GM23248 (cell line): ENCODE measurements at regions not wholly inside any gene's neighbourhood (a gene's known extent, or its start where the extent isn't known, plus 50 kb on each side); places are given as distances from the start of the nearest gene placed in this dataset.

ENCODE experiments used
- DNase-seq: peaks from one replicate; pipeline ENCODE4 v3.0.0-alpha.2; 2015
- H2AFZ ChIP-seq: fragments of 200-600 bp; sonication (generic); 2 replicates; pipeline ENCODE4 v1.6.1; 2016; ENCODE audit warnings: antibody characterized with exemption
- H3F3A ChIP-seq: fragments of 200-600 bp; sonication (generic); 2 replicates; pipeline ENCODE4 v1.6.1; 2016; ENCODE audit warnings: mild to moderate bottlenecking, antibody characterized with exemption, mixed run types; ENCODE audit not compliant: insufficient read depth
- H3K27ac ChIP-seq: fragments of 200-600 bp; sonication (generic); 2 replicates; pipeline ENCODE4 v1.5.1; 2016; ENCODE audit warnings: mild to moderate bottlenecking
- H3K27me3 ChIP-seq: fragments of 200-600 bp; sonication (generic); replicated peaks from 2 replicates; pipeline ENCODE4 v1.6.1; 2016; ENCODE audit warnings: mild to moderate bottlenecking; ENCODE audit not compliant: insufficient read depth
- H3K36me3 ChIP-seq: fragments of 200-600 bp; sonication (generic); 2 replicates; pipeline ENCODE4 v1.6.1; 2016; ENCODE audit warnings: low read depth, mild to moderate bottlenecking
- H3K4me1 ChIP-seq: fragments of 200-600 bp; sonication (generic); 2 replicates; pipeline ENCODE4 v1.6.1; 2016; ENCODE audit warnings: mild to moderate bottlenecking; ENCODE audit not compliant: insufficient read depth
- H3K4me2 ChIP-seq: fragments of 200-600 bp; sonication (generic); one replicate; pipeline ENCODE4 v1.6.1; 2016; ENCODE audit warnings: mild to moderate bottlenecking; ENCODE audit not compliant: unreplicated experiment
- H3K4me3 ChIP-seq: fragments of 200-600 bp; sonication (generic); 2 replicates; pipeline ENCODE4 v1.5.1; 2016; ENCODE audit warnings: mild to moderate bottlenecking
- H3K79me2 ChIP-seq: fragments of 200-600 bp; sonication (generic); 2 replicates; pipeline ENCODE4 v1.6.1; 2016; ENCODE audit warnings: mild to moderate bottlenecking; ENCODE audit not compliant: insufficient read depth
- H3K9ac ChIP-seq: fragments of 200-600 bp; sonication (generic); 2 replicates; pipeline ENCODE4 v1.6.1; 2016; ENCODE audit warnings: mild to moderate bottlenecking
- H3K9me2 ChIP-seq: fragments of 200-600 bp; sonication (generic); 2 replicates; pipeline ENCODE4 v1.6.1; 2016; ENCODE audit warnings: mixed run types, mild to moderate bottlenecking, moderate library complexity; ENCODE audit not compliant: insufficient read depth
- H3K9me3 ChIP-seq: fragments of 200-600 bp; sonication (generic); one replicate; pipeline ENCODE4 v1.6.1; 2017; ENCODE audit warnings: low read depth
- H4K20me1 ChIP-seq: fragments of 200-600 bp; sonication (generic); 2 replicates; pipeline ENCODE4 v1.6.0; 2016; ENCODE audit not compliant: insufficient read depth
- EZH2 ChIP-seq: fragments of 200-600 bp; sonication (generic); IDR thresholded peaks from 2 replicates; pipeline ENCODE4 v1.6.1; 2018; ENCODE audit warnings: antibody characterized with exemption, mild to moderate bottlenecking; ENCODE audit not compliant: insufficient read depth, poor library complexity, severe bottlenecking
- EZH2phosphoT487 ChIP-seq: fragments of 200-600 bp; sonication (generic); IDR thresholded peaks from 2 replicates; pipeline ENCODE4 v1.6.1; 2018; ENCODE audit warnings: antibody characterized with exemption, moderate library complexity, mild to moderate bottlenecking, low read depth; ENCODE audit not compliant: insufficient read depth
- WGBS, 2 experiments: methylation state at CpG; one replicate each; pipeline ENCODE4 v1.1.6; 2015 to 2017; ENCODE audit warnings: low lambda C conversion rate in 2 of 2, low coverage in 1 of 2; ENCODE audit errors: missing lambda C conversion rate in 2 of 2; 5-methylcytosine and 5-hydroxymethylcytosine counted together
- in situ Hi-C: fragments of 300-500 bp; cut with MboI; formaldehyde crosslinking; loops from 2 replicates; pipeline ENCODE4 v1.15.0; 2020

DNA sequence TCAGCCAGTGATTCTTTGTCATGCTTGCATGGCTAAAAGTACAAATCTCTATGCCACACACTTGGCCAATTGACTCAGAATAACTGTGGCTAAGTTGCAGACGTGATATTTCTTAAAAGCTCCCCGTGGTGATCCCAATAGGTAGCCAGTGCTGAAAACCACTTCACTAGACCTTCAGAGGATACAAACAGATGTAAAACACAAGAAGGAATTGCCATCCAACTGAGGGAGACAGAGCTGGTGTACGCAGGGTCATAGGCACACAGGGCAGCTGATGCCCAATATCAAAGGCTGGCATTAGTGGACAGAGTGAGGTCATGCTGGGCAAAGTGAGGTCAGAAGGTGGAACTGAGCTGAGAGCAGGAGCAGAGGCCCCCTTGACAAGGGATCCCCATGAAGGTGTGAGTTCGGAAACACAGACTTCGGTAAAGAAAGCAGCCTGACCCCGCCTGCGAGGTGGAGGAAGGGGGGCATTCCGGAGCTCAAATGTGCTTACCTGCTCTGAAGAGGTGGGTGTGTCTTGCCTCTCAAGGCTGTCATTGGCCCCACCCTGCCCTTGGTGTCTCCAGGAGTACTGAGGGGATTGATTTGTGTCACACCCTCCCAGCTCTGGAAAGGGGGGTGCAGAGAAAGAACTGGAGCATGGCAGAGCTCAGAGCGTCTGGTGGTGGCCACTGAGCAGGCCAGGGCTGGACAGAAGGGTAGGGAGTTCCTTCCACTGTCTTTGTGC lies 344.9 kb upstream of the B3GAT1 start:
- no peak overlapping the region for H3K27ac ChIP-seq
- in situ Hi-C loops, result no loop called here
- no peak overlapping the region for H3K4me2 ChIP-seq
- no peak for DNase-seq
- WGBS, 2 experiments, result 15 to 17% methylated on average over 9 of the region's 9 CpGs
- H4K20me1 ChIP-seq, result no peaks in the 10 kb centered on the region
- H3K4me3 ChIP-seq, result no peak overlapping the region
- H3K9me3 ChIP-seq, result no peaks in the 10 kb centered on the region
- H3F3A ChIP-seq, result no peaks in the 10 kb centered on the region
- H3K79me2 ChIP-seq, result no peaks in the 10 kb centered on the region
- no peaks in the 10 kb centered on the region for H3K9me2 ChIP-seq
- no peak overlapping the region for H2AFZ ChIP-seq
- TF ChIP-seq EZH2, result no peak
- TF ChIP-seq EZH2phosphoT487, result no peak
- no peaks in the 10 kb centered on the region for H3K36me3 ChIP-seq
- no peaks in the 10 kb centered on the region for H3K27me3 ChIP-seq
- no peaks in the 10 kb centered on the region for H3K4me1 ChIP-seq
- no peak overlapping the region for H3K9ac ChIP-seq

GRCh38 chr11:134755535-134755934 lies 343.5 kb upstream of the B3GAT1 start:
- no peak overlapping the region for H3K4me3 ChIP-seq
- no peaks in the 10 kb centered on the region for H3K9me3 ChIP-seq
- H4K20me1 ChIP-seq, result no peaks in the 10 kb centered on the region
- no peak overlapping the region for H3K9ac ChIP-seq
- DNase-seq, result no peak
- H3K79me2 ChIP-seq, result no peaks in the 10 kb centered on the region
- no peak overlapping the region for H3K27ac ChIP-seq
- no peaks in the 10 kb centered on the region for H3K36me3 ChIP-seq
- H2AFZ ChIP-seq, result no peak overlapping the region
- H3K4me1 ChIP-seq, result no peaks in the 10 kb centered on the region
- 23 to 24% methylated on average over 10 of the region's 10 CpGs for WGBS, 2 experiments
- no peaks in the 10 kb centered on the region for H3F3A ChIP-seq
- H3K27me3 ChIP-seq, result no peaks in the 10 kb centered on the region
- in situ Hi-C loops, result no loop called here
- TF ChIP-seq EZH2phosphoT487, result no peak
- TF ChIP-seq EZH2, result no peak
- no peak overlapping the region for H3K4me2 ChIP-seq
- H3K9me2 ChIP-seq, result no peaks in the 10 kb centered on the region

DNA sequence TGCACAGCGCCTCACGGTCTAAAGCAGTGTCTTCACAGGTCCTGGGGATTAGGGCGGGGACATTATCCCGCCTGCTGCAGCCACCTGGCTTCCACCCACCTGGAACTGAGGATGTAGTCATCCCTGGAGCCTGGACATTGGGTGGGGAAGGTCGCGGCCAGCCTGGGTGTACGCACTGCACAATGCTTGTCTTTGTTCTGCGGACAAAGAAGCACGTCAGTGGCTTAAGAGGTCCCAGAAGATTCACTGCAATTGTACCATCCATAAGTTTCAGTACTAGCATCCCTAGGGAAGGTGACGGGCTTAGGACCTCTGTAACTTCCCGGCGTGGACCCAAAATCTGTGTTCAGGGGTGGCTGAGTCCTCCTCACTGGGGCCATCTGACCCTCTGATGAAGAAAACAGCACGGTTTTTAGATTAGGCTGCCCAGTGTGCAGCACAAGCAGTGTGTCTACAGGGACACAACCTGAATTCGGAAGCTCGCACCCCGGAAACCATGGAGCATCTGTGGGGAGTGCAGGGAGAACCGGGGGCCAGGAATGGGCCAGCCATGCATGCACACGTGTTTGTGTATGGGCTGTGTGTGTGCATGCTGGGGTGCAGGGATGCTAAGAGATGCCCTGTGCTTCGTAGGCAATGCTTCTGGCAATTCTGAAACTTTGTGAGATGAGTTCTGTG lies 342.6 kb upstream of the B3GAT1 start:
- Histone ChIP-seq H3K27me3 (no peaks in the 10 kb centered on the region), H3K9me2 (no peaks in the 10 kb centered on the region), H3K4me3 (no peak overlapping the region), H3K27ac (no peak overlapping the region), H4K20me1 (no peaks in the 10 kb centered on the region), H3F3A (no peaks in the 10 kb centered on the region), H2AFZ (no peak overlapping the region), H3K9ac (no peak overlapping the region), H3K4me2 (no peak overlapping the region), H3K79me2 (no peaks in the 10 kb centered on the region), H3K36me3 (no peaks in the 10 kb centered on the region), H3K9me3 (no peaks in the 10 kb centered on the region), H3K4me1 (no peaks in the 10 kb centered on the region)
- no peak for DNase-seq
- in situ Hi-C loops, result no loop called here
- 31 to 32% methylated on average over 19 of the region's 19 CpGs for WGBS, 2 experiments
- TF ChIP-seq EZH2phosphoT487 (no peak), EZH2 (no peak)

DNA sequence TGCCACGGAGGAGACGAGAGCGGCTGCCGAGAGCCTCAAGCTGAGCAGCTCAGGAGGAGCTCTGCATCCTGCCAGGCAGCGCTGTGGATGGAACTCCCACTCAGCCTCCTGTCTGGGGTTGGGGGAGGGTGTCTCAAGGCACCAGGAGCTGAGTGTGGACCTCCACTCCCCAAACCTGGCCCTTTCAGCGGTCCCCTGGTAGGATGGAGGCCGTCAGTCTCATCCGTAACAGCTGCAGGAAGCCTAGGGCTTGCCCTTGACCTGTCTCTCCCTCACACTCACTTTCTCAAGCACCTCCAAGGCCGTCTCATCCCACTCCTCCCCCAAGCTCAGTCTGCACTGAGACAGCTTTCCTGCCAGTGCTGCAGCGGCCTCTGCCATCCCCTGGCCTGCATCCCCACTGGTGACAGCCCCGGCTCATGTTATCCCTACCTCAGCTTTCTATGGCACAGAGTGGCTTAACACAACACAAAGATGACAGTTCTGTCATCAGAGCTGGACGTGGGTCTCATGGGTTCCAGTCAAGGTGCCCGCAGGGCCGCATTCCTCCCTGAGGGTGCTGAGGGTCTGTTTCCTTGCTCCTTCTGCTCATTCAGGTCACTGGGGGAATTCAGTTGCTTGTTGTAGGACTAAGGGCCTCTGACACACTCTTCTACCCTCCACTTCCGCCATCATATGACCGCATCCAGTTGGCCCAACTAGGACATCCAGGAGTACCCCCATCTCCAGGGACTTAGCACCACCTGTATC lies 341.9 kb upstream of the B3GAT1 start:
- H3K4me3 ChIP-seq, result no peak overlapping the region
- in situ Hi-C loops, result no loop called here
- H3F3A ChIP-seq, result no peaks in the 10 kb centered on the region
- TF ChIP-seq EZH2 (no peak), EZH2phosphoT487 (no peak)
- no peak overlapping the region for H3K4me2 ChIP-seq
- H3K9me3 ChIP-seq, result no peaks in the 10 kb centered on the region
- DNase-seq, result no peak
- no peaks in the 10 kb centered on the region for H3K9me2 ChIP-seq
- H2AFZ ChIP-seq, result no peak overlapping the region
- no peaks in the 10 kb centered on the region for H3K4me1 ChIP-seq
- H3K27me3 ChIP-seq, result no peaks in the 10 kb centered on the region
- no peak overlapping the region for H3K27ac ChIP-seq
- no peaks in the 10 kb centered on the region for H3K79me2 ChIP-seq
- no peaks in the 10 kb centered on the region for H4K20me1 ChIP-seq
- H3K9ac ChIP-seq, result no peak overlapping the region
- 38 to 39% methylated on average over 16 of the region's 16 CpGs for WGBS, 2 experiments
- no peaks in the 10 kb centered on the region for H3K36me3 ChIP-seq
